ENCODE measurements at regions not wholly inside any gene's neighbourhood (a gene's known extent, or its start where the extent isn't known, plus 50 kb on each side); places are given as distances from the start of the nearest gene placed in this dataset.

GRCh38 chr6:1504465-1504864 is 105.2 kb upstream of the FOXC1 start:
- H3K27me3 Mint-ChIP-seq = peaks cover 26% of the 10 kb centered on the region
- H3K4me3 Mint-ChIP-seq = no peak overlapping the region
- Histone ChIP-seq H3K4me1 (ENCODE audit: control insufficient read depth, insufficient read depth, low read length, poor library complexity, severe bottlenecking) (no peaks in the 10 kb centered on the region), H3K4me3 (ENCODE audit: low read depth, low read length) (no peak overlapping the region), H3K27ac (ENCODE audit: insufficient read depth, low read length, poor library complexity, severe bottlenecking) (no peak overlapping the region), H3K36me3 (ENCODE audit: control insufficient read depth, insufficient read depth, low read length) (no peaks in the 10 kb centered on the region), H3K9me3 (ENCODE audit: control insufficient read depth in 2 of 2, low read length in 2 of 2) (no peaks in the 10 kb centered on the region), H3K27me3 (ENCODE audit: control insufficient read depth, insufficient read depth, low read length) (peaks cover 2% of the 10 kb centered on the region)
- H3K9me3 Mint-ChIP-seq = peaks cover 0 to 4% (median 0%) of the 10 kb centered on the region in 7 donors
- ATAC-seq (ENCODE audit: low read depth in 2 of 2) (no peak), DNase-seq (no peak)
- no peak overlapping the region for H3K27ac Mint-ChIP-seq
- no peaks in the 10 kb centered on the region for H3K4me1 Mint-ChIP-seq
- H3K36me3 Mint-ChIP-seq = no peaks in the 10 kb centered on the region

- no peaks in the 10 kb centered on the region for H3K4me1 ChIP-seq (ENCODE audit: control insufficient read depth, insufficient read depth, low read length, poor library complexity, severe bottlenecking)
- no peaks in the 10 kb centered on the region for H3K36me3 ChIP-seq (ENCODE audit: control insufficient read depth, insufficient read depth, low read length)
- Mint-ChIP-seq H3K27ac (no peak overlapping the region), H3K27me3 (peaks cover 24% of the 10 kb centered on the region), H3K9me3 (peaks cover 0 to 5% (median 0%) of the 10 kb centered on the region in 7 donors), H3K4me3 (no peak overlapping the region), H3K36me3 (no peaks in the 10 kb centered on the region), H3K4me1 (no peaks in the 10 kb centered on the region)
- H3K27me3 ChIP-seq (ENCODE audit: control insufficient read depth, insufficient read depth, low read length) = peaks cover 2% of the 10 kb centered on the region
- H3K27ac ChIP-seq (ENCODE audit: insufficient read depth, low read length, poor library complexity, severe bottlenecking) = no peak overlapping the region
- no peaks in the 10 kb centered on the region for H3K9me3 ChIP-seq (ENCODE audit: control insufficient read depth in 2 of 2, low read length in 2 of 2)
- H3K4me3 ChIP-seq (ENCODE audit: low read depth, low read length) = no peak overlapping the region
- no peak for DNase-seq
- ATAC-seq (ENCODE audit: low read depth in 2 of 2) = no peak
Measured at GRCh38 chr6:1507251-1507650, 102.5 kb upstream of the FOXC1 start.

GRCh38 chr6:1509241-1509640 is 100.5 kb upstream of the FOXC1 start:
- ATAC-seq (ENCODE audit: low read depth in 2 of 2) (no peak), DNase-seq (no peak)
- no peaks in the 10 kb centered on the region for H3K9me3 ChIP-seq (ENCODE audit: control insufficient read depth in 2 of 2, low read length in 2 of 2)
- H3K36me3 Mint-ChIP-seq = no peaks in the 10 kb centered on the region
- no peak overlapping the region for H3K4me3 ChIP-seq (ENCODE audit: low read depth, low read length)
- peaks cover 0 to 5% (median 0%) of the 10 kb centered on the region in 7 donors for H3K9me3 Mint-ChIP-seq
- no peaks in the 10 kb centered on the region for H3K27me3 ChIP-seq (ENCODE audit: control insufficient read depth, insufficient read depth, low read length)
- no peaks in the 10 kb centered on the region for H3K4me1 Mint-ChIP-seq
- peaks cover 24% of the 10 kb centered on the region for H3K27me3 Mint-ChIP-seq
- no peaks in the 10 kb centered on the region for H3K4me1 ChIP-seq (ENCODE audit: control insufficient read depth, insufficient read depth, low read length, poor library complexity, severe bottlenecking)
- no peak overlapping the region for H3K4me3 Mint-ChIP-seq
- no peak overlapping the region for H3K27ac Mint-ChIP-seq
- H3K36me3 ChIP-seq (ENCODE audit: control insufficient read depth, insufficient read depth, low read length) = no peaks in the 10 kb centered on the region
- no peak overlapping the region for H3K27ac ChIP-seq (ENCODE audit: insufficient read depth, low read length, poor library complexity, severe bottlenecking)

GRCh38 chr6:1510239-1510638 is 99.5 kb upstream of the FOXC1 start:
- Mint-ChIP-seq H3K4me1 (no peaks in the 10 kb centered on the region), H3K9me3 (peaks cover 0 to 5% (median 0%) of the 10 kb centered on the region in 7 donors), H3K27me3 (peaks cover 29% of the 10 kb centered on the region), H3K36me3 (no peaks in the 10 kb centered on the region), H3K4me3 (no peak overlapping the region), H3K27ac (no peak overlapping the region)
- Histone ChIP-seq H3K36me3 (ENCODE audit: control insufficient read depth, insufficient read depth, low read length) (no peaks in the 10 kb centered on the region), H3K4me3 (ENCODE audit: low read depth, low read length) (no peak overlapping the region), H3K4me1 (ENCODE audit: control insufficient read depth, insufficient read depth, low read length, poor library complexity, severe bottlenecking) (no peaks in the 10 kb centered on the region), H3K27ac (ENCODE audit: insufficient read depth, low read length, poor library complexity, severe bottlenecking) (no peak overlapping the region), H3K9me3 (ENCODE audit: control insufficient read depth in 2 of 2, low read length in 2 of 2) (no peaks in the 10 kb centered on the region), H3K27me3 (ENCODE audit: control insufficient read depth, insufficient read depth, low read length) (no peaks in the 10 kb centered on the region)
- no peak for ATAC-seq (ENCODE audit: low read depth in 2 of 2)
- DNase-seq = no peak

GRCh38 chr6:1513215-1513780 is 96.4 kb upstream of the FOXC1 start:
- Histone ChIP-seq H3K4me1 (ENCODE audit: control insufficient read depth, insufficient read depth, low read length, poor library complexity, severe bottlenecking) (no peaks in the 10 kb centered on the region), H3K27ac (ENCODE audit: insufficient read depth, low read length, poor library complexity, severe bottlenecking) (no peak overlapping the region), H3K36me3 (ENCODE audit: control insufficient read depth, insufficient read depth, low read length) (no peaks in the 10 kb centered on the region), H3K4me3 (ENCODE audit: low read depth, low read length) (no peak overlapping the region), H3K9me3 (ENCODE audit: control insufficient read depth in 2 of 2, low read length in 2 of 2) (no peaks in the 10 kb centered on the region), H3K27me3 (ENCODE audit: control insufficient read depth, insufficient read depth, low read length) (no peaks in the 10 kb centered on the region)
- DNase-seq (no peak), ATAC-seq (ENCODE audit: low read depth in 2 of 2) (no peak)
- no peaks in the 10 kb centered on the region for H3K36me3 Mint-ChIP-seq
- H3K4me1 Mint-ChIP-seq = no peaks in the 10 kb centered on the region
- peaks cover 26% of the 10 kb centered on the region for H3K27me3 Mint-ChIP-seq
- no peak overlapping the region for H3K27ac Mint-ChIP-seq
- H3K4me3 Mint-ChIP-seq = no peak overlapping the region
- peaks cover 0 to 5% (median 0%) of the 10 kb centered on the region in 7 donors for H3K9me3 Mint-ChIP-seq

- no peaks in the 10 kb centered on the region for H3K27me3 ChIP-seq (ENCODE audit: control insufficient read depth, insufficient read depth, low read length)
- no peaks in the 10 kb centered on the region for H3K36me3 Mint-ChIP-seq
- ATAC-seq (ENCODE audit: low read depth in 2 of 2) = no peak
- peaks cover 0 to 5% (median 0%) of the 10 kb centered on the region in 7 donors for H3K9me3 Mint-ChIP-seq
- no peak overlapping the region for H3K4me3 Mint-ChIP-seq
- peaks cover 24% of the 10 kb centered on the region for H3K27me3 Mint-ChIP-seq
- no peak overlapping the region for H3K27ac Mint-ChIP-seq
- H3K27ac ChIP-seq (ENCODE audit: insufficient read depth, low read length, poor library complexity, severe bottlenecking) = no peak overlapping the region
- no peaks in the 10 kb centered on the region for H3K36me3 ChIP-seq (ENCODE audit: control insufficient read depth, insufficient read depth, low read length)
- no peak for DNase-seq
- no peak overlapping the region for H3K4me3 ChIP-seq (ENCODE audit: low read depth, low read length)
- no peaks in the 10 kb centered on the region for H3K4me1 Mint-ChIP-seq
- H3K4me1 ChIP-seq (ENCODE audit: control insufficient read depth, insufficient read depth, low read length, poor library complexity, severe bottlenecking) = no peaks in the 10 kb centered on the region
- H3K9me3 ChIP-seq (ENCODE audit: control insufficient read depth in 2 of 2, low read length in 2 of 2) = no peaks in the 10 kb centered on the region
Measured at GRCh38 chr6:1514078-1514477, 95.6 kb upstream of the FOXC1 start.

GRCh38 chr6:1515280-1515679 is 94.4 kb upstream of the FOXC1 start:
- DNase-seq (no peak), ATAC-seq (ENCODE audit: low read depth in 2 of 2) (no peak)
- Mint-ChIP-seq H3K27me3 (peaks cover 16% of the 10 kb centered on the region), H3K36me3 (no peaks in the 10 kb centered on the region), H3K27ac (no peak overlapping the region), H3K4me3 (no peak overlapping the region), H3K9me3 (peaks cover 0 to 2% (median 0%) of the 10 kb centered on the region in 7 donors), H3K4me1 (no peaks in the 10 kb centered on the region)
- Histone ChIP-seq H3K4me3 (ENCODE audit: low read depth, low read length) (no peak overlapping the region), H3K36me3 (ENCODE audit: control insufficient read depth, insufficient read depth, low read length) (no peaks in the 10 kb centered on the region), H3K9me3 (ENCODE audit: control insufficient read depth in 2 of 2, low read length in 2 of 2) (no peaks in the 10 kb centered on the region), H3K27me3 (ENCODE audit: control insufficient read depth, insufficient read depth, low read length) (no peaks in the 10 kb centered on the region), H3K4me1 (ENCODE audit: control insufficient read depth, insufficient read depth, low read length, poor library complexity, severe bottlenecking) (no peaks in the 10 kb centered on the region), H3K27ac (ENCODE audit: insufficient read depth, low read length, poor library complexity, severe bottlenecking) (no peak overlapping the region)

GRCh38 chr6:1515781-1516180 is 93.9 kb upstream of the FOXC1 start:
- Histone ChIP-seq H3K4me3 (ENCODE audit: low read depth, low read length) (no peak overlapping the region), H3K9me3 (ENCODE audit: control insufficient read depth in 2 of 2, low read length in 2 of 2) (no peaks in the 10 kb centered on the region), H3K4me1 (ENCODE audit: control insufficient read depth, insufficient read depth, low read length, poor library complexity, severe bottlenecking) (no peaks in the 10 kb centered on the region), H3K27ac (ENCODE audit: insufficient read depth, low read length, poor library complexity, severe bottlenecking) (no peak overlapping the region), H3K27me3 (ENCODE audit: control insufficient read depth, insufficient read depth, low read length) (no peaks in the 10 kb centered on the region), H3K36me3 (ENCODE audit: control insufficient read depth, insufficient read depth, low read length) (no peaks in the 10 kb centered on the region)
- no peaks in the 10 kb centered on the region for H3K36me3 Mint-ChIP-seq
- ATAC-seq (ENCODE audit: low read depth in 2 of 2) (no peak), DNase-seq (no peak)
- H3K27me3 Mint-ChIP-seq = peaks cover 12% of the 10 kb centered on the region
- no peak overlapping the region for H3K27ac Mint-ChIP-seq
- no peaks in the 10 kb centered on the region for H3K4me1 Mint-ChIP-seq
- peaks cover 0 to 2% (median 0%) of the 10 kb centered on the region in 7 donors for H3K9me3 Mint-ChIP-seq
- H3K4me3 Mint-ChIP-seq = no peak overlapping the region

All from CD4-positive, CD25-positive, alpha-beta regulatory T cell (primary cell).